GM19452 (cell line): ENCODE measurements at regions not wholly inside any gene's neighbourhood (a gene's known extent, or its start where the extent isn't known, plus 50 kb on each side); places are given as distances from the start of the nearest gene placed in this dataset.

ENCODE experiments used
- ATAC-seq: cut with Tn5 transposase; IDR thresholded peaks from one replicate; pipeline ENCODE4 v1.9.1; 2021; ENCODE audit not compliant: unreplicated experiment

GRCh38 chr7:79723833-79724618, 270.6 kb upstream of the MAGI2 start:
- no peak for ATAC-seq

GRCh38 chr7:79722217-79722616, 268.8 kb upstream of the MAGI2 start:
- no peak for ATAC-seq

- no peak for ATAC-seq
Measured at GRCh38 chr7:79719216-79719615, 265.7 kb upstream of the MAGI2 start.

GRCh38 chr7:79716329-79716728, 262.9 kb upstream of the MAGI2 start:
- no peak for ATAC-seq

- ATAC-seq, result no peak
Measured at GRCh38 chr7:79714081-79714480, 260.6 kb upstream of the MAGI2 start.

GRCh38 chr7:79713276-79713675, 259.8 kb upstream of the MAGI2 start:
- no peak for ATAC-seq

GRCh38 chr7:79711660-79712059, 258.2 kb upstream of the MAGI2 start:
- ATAC-seq, result no peak

GRCh38 chr7:79709574-79710409, 256.3 kb upstream of the MAGI2 start:
- ATAC-seq, result no peak

GRCh38 chr7:79702116-79702515, 248.6 kb upstream of the MAGI2 start:
- ATAC-seq, result no peak

GRCh38 chr7:79692015-79692414, 238.5 kb upstream of the MAGI2 start:
- no peak for ATAC-seq

GRCh38 chr7:79691074-79691473, 237.6 kb upstream of the MAGI2 start:
- no peak for ATAC-seq

GRCh38 chr7:79684384-79684783, 230.9 kb upstream of the MAGI2 start:
- ATAC-seq, result no peak

- ATAC-seq, result no peak
Measured at GRCh38 chr7:79683916-79684315, 230.4 kb upstream of the MAGI2 start.

- ATAC-seq, result no peak
Measured at GRCh38 chr7:79683185-79683890, 229.9 kb upstream of the MAGI2 start.

GRCh38 chr7:79681454-79681853, 228.0 kb upstream of the MAGI2 start:
- ATAC-seq, result no peak

- no peak for ATAC-seq
Measured at GRCh38 chr7:79673969-79674368, 220.5 kb upstream of the MAGI2 start.

GRCh38 chr7:79673421-79673820, 220.0 kb upstream of the MAGI2 start:
- ATAC-seq, result no peak

- ATAC-seq, result no peak
Measured at GRCh38 chr7:79668292-79668691, 214.8 kb upstream of the MAGI2 start.

- ATAC-seq, result no peak
Measured at GRCh38 chr7:79666472-79666871, 213.0 kb upstream of the MAGI2 start.

GRCh38 chr7:79664884-79665676, 211.6 kb upstream of the MAGI2 start:
- ATAC-seq, result no peak

GRCh38 chr7:79658304-79658703, 204.8 kb upstream of the MAGI2 start:
- no peak for ATAC-seq
